Activated CD4-positive, alpha-beta T cell treated with anti-CD3 and anti-CD28 coated beads, Interleukin-2, amount 50 U/mL, for 24 hours (primary cell): ENCODE measurements at regions not wholly inside any gene's neighbourhood (a gene's known extent, or its start where the extent isn't known, plus 50 kb on each side); places are given as distances from the start of the nearest gene placed in this dataset.

Source experiments
- DNase-seq, 2 donors: peaks; one replicate each; pipeline ENCODE4 v3.0.0-alpha.2; 2020; ENCODE audit warnings: low read depth in 1 of 2, low spot score in 1 of 2

GRCh38 chr9:94159069-94159939 lies 75.0 kb downstream of the PTPDC1 start:
- DNase-seq, result no peak

GRCh38 chr9:94160594-94161501 lies 76.6 kb downstream of the PTPDC1 start:
- DNase-seq, result no peak

- DNase-seq, result no peak
Observed at GRCh38 chr9:94161673-94162072, 77.4 kb downstream of the PTPDC1 start.

GRCh38 chr9:94164806-94165549 lies 80.7 kb downstream of the PTPDC1 start:
- DNase-seq, result no peak

GRCh38 chr9:94165592-94166235 lies 81.5 kb downstream of the PTPDC1 start:
- peak; percentile 84 to 95 for DNase-seq

- peak; percentile 78 to 95 for DNase-seq
Observed at GRCh38 chr9:94166236-94166975, 82.1 kb downstream of the PTPDC1 start.

- DNase-seq, result no peak
Observed at GRCh38 chr9:94166976-94167346, 82.7 kb downstream of the PTPDC1 start.

- no peak for DNase-seq
Observed at GRCh38 chr9:94167376-94167890, 83.2 kb downstream of the PTPDC1 start.

GRCh38 chr9:94168203-94169000 lies 84.1 kb downstream of the PTPDC1 start:
- no peak for DNase-seq

GRCh38 chr9:94169968-94170367 lies 85.7 kb downstream of the PTPDC1 start:
- no peak for DNase-seq

GRCh38 chr9:94173632-94174031 lies 85.5 kb upstream of the ZNF169 start:
- no peak for DNase-seq

GRCh38 chr9:94174164-94174563 lies 84.9 kb upstream of the ZNF169 start:
- no peak for DNase-seq

- no peak for DNase-seq
Observed at GRCh38 chr9:94175669-94176068, 83.4 kb upstream of the ZNF169 start.

- DNase-seq, result no peak
Observed at GRCh38 chr9:94176608-94177007, 82.5 kb upstream of the ZNF169 start.

- DNase-seq, result no peak
Observed at GRCh38 chr9:94178927-94179326, 80.2 kb upstream of the ZNF169 start.

GRCh38 chr9:94181408-94182181 lies 77.5 kb upstream of the ZNF169 start:
- no peak for DNase-seq

GRCh38 chr9:94182532-94182931 lies 76.6 kb upstream of the ZNF169 start:
- DNase-seq, result no peak

GRCh38 chr9:94183240-94183999 lies 75.7 kb upstream of the ZNF169 start:
- DNase-seq, result no peak
